Endothelial cell of umbilical vein (primary cell): ENCODE measurements at regions not wholly inside any gene's neighbourhood (a gene's known extent, or its start where the extent isn't known, plus 50 kb on each side); places are given as distances from the start of the nearest gene placed in this dataset.

ENCODE experiments used
- BruUV-seq: library from RNA; stranded (reverse); fragments of 400-500 nt; replicated peaks from 2 replicates; lab custom pipeline; 2021; lab: Mats Ljungman, UMichigan
- CTCF ChIA-PET: fragments of 300-600, 350-600 bp; sonication (Branson Sonifier 250); formaldehyde crosslinking; loops from one replicate; lab custom pipeline; 2021; ENCODE audit warnings: antibody characterized with exemption, inconsistent platforms; lab: Charles Lee
- POLR2A ChIA-PET: fragments of 300-600, 350-600 bp; sonication (Branson Sonifier 250); formaldehyde crosslinking; loops from one replicate; lab custom pipeline; 2021; ENCODE audit warnings: antibody characterized with exemption, inconsistent platforms; lab: Charles Lee
- DNase-seq: peaks from one replicate; pipeline ENCODE4 v3.0.0-alpha.2; 2011; ENCODE audit warnings: low read depth, low spot score
- FAIRE-seq: peaks from 2 replicates; lab custom pipeline; 2011; peaks lifted over from hg19 to GRCh38; lab: Jason Lieb, UNC
- H2AFZ ChIP-seq: 2 replicates; pipeline ENCODE4 v1.6.0; 2012; ENCODE audit warnings: low read depth, low read length, control low read depth, inconsistent platforms
- H3K27ac ChIP-seq: 2 replicates; pipeline ENCODE4 v1.5.1; 2011; ENCODE audit warnings: low read depth, mild to moderate bottlenecking, control low read depth, low read length, moderate library complexity; ENCODE audit not compliant: insufficient read depth
- H3K27me3 ChIP-seq, 2 experiments: 2 replicates each; pipeline versions ENCODE4 v1.6.0 to v1.6.1; 2011; ENCODE audit warnings: low read length in 2 of 2, mixed read lengths in 1 of 2; ENCODE audit not compliant: control insufficient read depth in 2 of 2, insufficient read depth in 2 of 2
- H3K36me3 ChIP-seq, 2 experiments: 2 replicates in 1 of 2; 3 replicates in 1 of 2; pipeline ENCODE4 v1.5.1; 2011; ENCODE audit warnings: low read length in 2 of 2, mild to moderate bottlenecking in 1 of 2, moderate library complexity in 1 of 2; ENCODE audit not compliant: control insufficient read depth in 2 of 2, insufficient read depth in 2 of 2; ENCODE audit errors: extremely low read depth in 1 of 2
- H3K4me1 ChIP-seq: 3 replicates; pipeline ENCODE4 v1.5.1; 2011; ENCODE audit warnings: mild to moderate bottlenecking, low read length; ENCODE audit not compliant: control insufficient read depth, insufficient read depth; ENCODE audit errors: extremely low read depth
- H3K4me2 ChIP-seq: 2 replicates; pipeline ENCODE4 v1.6.1; 2011; ENCODE audit warnings: low read length, control low read depth, mixed read lengths; ENCODE audit not compliant: insufficient read depth
- H3K4me3 ChIP-seq, 3 experiments: fragments of 200-600 bp in 1 of 3; sonication (generic), shearing (Covaris generic) in 1 of 3; replicated peaks in 1 of 3; 2 replicates each; pipeline ENCODE4 v1.5.1; 2011 to 2016; ENCODE audit warnings: control low read depth in 3 of 3, low read length in 3 of 3, mild to moderate bottlenecking in 2 of 3, inconsistent platforms in 1 of 3, low read depth in 1 of 3, moderate library complexity in 1 of 3; ENCODE audit not compliant: insufficient read depth in 1 of 3
- H3K79me2 ChIP-seq: 2 replicates; pipeline ENCODE4 v1.6.0; 2012; ENCODE audit warnings: low read length, inconsistent platforms; ENCODE audit not compliant: control insufficient read depth, insufficient read depth
- H3K9ac ChIP-seq: replicated peaks from 2 replicates; pipeline ENCODE3; 2011; ENCODE audit warnings: low read length, control low read depth; ENCODE audit not compliant: insufficient read depth; ENCODE audit errors: extremely low read depth
- H3K9me1 ChIP-seq: replicated peaks from 3 replicates; pipeline ENCODE4 v1.6.0; 2011; ENCODE audit warnings: mild to moderate bottlenecking, low read length; ENCODE audit not compliant: control insufficient read depth, insufficient read depth; ENCODE audit errors: extremely low read depth
- H3K9me3 ChIP-seq: replicated peaks from 2 replicates; pipeline ENCODE4 v1.5.1; 2012; ENCODE audit warnings: low read length, inconsistent platforms; ENCODE audit not compliant: control insufficient read depth, insufficient read depth
- H4K20me1 ChIP-seq: replicated peaks from 2 replicates; pipeline ENCODE3; 2011; ENCODE audit warnings: mild to moderate bottlenecking, low read length; ENCODE audit not compliant: control insufficient read depth, insufficient read depth; ENCODE audit errors: extremely low read depth
- CTCF ChIP-seq, 2 donors: IDR thresholded peaks; 1 replicate in 1 of 2; 2 replicates in 1 of 2; pipeline ENCODE4 v1.5.1; 2011; ENCODE audit warnings: low read length in 2 of 2, mild to moderate bottlenecking in 2 of 2, moderate library complexity in 2 of 2, control low read depth in 1 of 2, inconsistent platforms in 1 of 2, low read depth in 1 of 2; ENCODE audit not compliant: insufficient read depth in 1 of 2; ENCODE audit errors: extremely low read depth in 1 of 2
- EZH2 ChIP-seq: IDR thresholded peaks from 2 replicates; pipeline ENCODE4 v1.6.1; 2012; ENCODE audit warnings: borderline replicate concordance, low read depth, mild to moderate bottlenecking, moderate library complexity, low read length, inconsistent platforms; ENCODE audit not compliant: severe bottlenecking
- FOS ChIP-seq: IDR thresholded peaks from 2 replicates; pipeline ENCODE4 v1.6.1; 2011; ENCODE audit warnings: mild to moderate bottlenecking, low read length, moderate library complexity, borderline replicate concordance; ENCODE audit not compliant: insufficient read depth
- GATA2 ChIP-seq: IDR thresholded peaks from 2 replicates; pipeline ENCODE4 v1.7.0; 2011; ENCODE audit warnings: low read depth, mild to moderate bottlenecking, moderate library complexity, mixed read lengths, low read length; ENCODE audit not compliant: insufficient read length, insufficient read depth
- JUN ChIP-seq: IDR thresholded peaks from 2 replicates; pipeline ENCODE4 v1.6.1; 2011; ENCODE audit warnings: borderline replicate concordance, low read depth; ENCODE audit not compliant: insufficient read length, insufficient read depth
- MYC ChIP-seq: IDR thresholded peaks from one replicate; pipeline ENCODE4 v1.6.1; 2011; ENCODE audit warnings: mild to moderate bottlenecking, low read depth, low read length
- POLR2A ChIP-seq: IDR thresholded peaks from 2 replicates; pipeline ENCODE4 v1.6.1; 2012; ENCODE audit warnings: low read depth, mild to moderate bottlenecking, control low read depth, low read length
- POLR2AphosphoS5 ChIP-seq: IDR thresholded peaks from 2 replicates; pipeline ENCODE4 v1.6.1; 2012; ENCODE audit warnings: low read depth, mild to moderate bottlenecking, control low read depth, low read length, moderate library complexity; ENCODE audit not compliant: insufficient read depth
- dilution Hi-C: fragments of 300-500 bp; cut with MboI; formaldehyde crosslinking; loops from one replicate; pipeline ENCODE4 v1.15.0; 2019; ENCODE audit warnings: low sequenced_read_pairs; ENCODE audit not compliant: extremely low pct_ligation_motif_present
- intact Hi-C: fragments of 100-400 bp; cut with micrococcal nuclease; formaldehyde crosslinking; loops from one replicate; pipeline ENCODE4 v1.10.0; 2022
- TF ChIP-seq, protein P1 (sequence below): IDR thresholded peaks from 2 replicates; pipeline ENCODE4 v1.6.1; 2011; ENCODE audit not compliant: insufficient read depth, insufficient read length

- BruUV-seq: no TSS peak
- Histone ChIP-seq H3K27me3 (no peaks in the 10 kb centered on the region), H3K9ac (no peak overlapping the region), H3K4me2 (no peak overlapping the region), H3K9me1 (no peaks in the 10 kb centered on the region), H3K79me2 (no peaks in the 10 kb centered on the region), H3K36me3 (no peaks in the 10 kb centered on the region), H3K27ac (no peak overlapping the region), H4K20me1 (no peaks in the 10 kb centered on the region), H2AFZ (no peak overlapping the region), H3K4me3 (no peak overlapping the region), H3K9me3 (peaks cover 5% of the 10 kb centered on the region), H3K4me1 (no peaks in the 10 kb centered on the region)
- TF ChIP-seq GATA2: no peak
- no peak for TF ChIP-seq JUN
- no peak for TF ChIP-seq MYC
- TF ChIP-seq FOS: no peak
- TF ChIP-seq EZH2: no peak
- TF ChIP-seq, protein P1, sequence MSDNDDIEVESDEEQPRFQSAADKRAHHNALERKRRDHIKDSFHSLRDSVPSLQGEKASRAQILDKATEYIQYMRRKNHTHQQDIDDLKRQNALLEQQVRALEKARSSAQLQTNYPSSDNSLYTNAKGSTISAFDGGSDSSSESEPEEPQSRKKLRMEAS: no peak
- no peak for TF ChIP-seq POLR2AphosphoS5
- TF ChIP-seq POLR2A: no peak
- no peak for TF ChIP-seq CTCF (IDR thresholded peaks at IDR 0.05; ENCODE audit: extremely low read depth in 1 of 2, insufficient read depth in 1 of 2, low read depth in 1 of 2, low read length in 2 of 2)
- intact Hi-C loops: no loop called here
- no peak for DNase-seq
- FAIRE-seq: no peak
- ChIA-PET POLR2A (no interaction called here), CTCF (no interaction called here)
- dilution Hi-C loops: no loop called here
These were observed 299.2 kb upstream of the LRRN1 start for GRCh38 chr3:3499987-3500386.
